ENCODE measurements at regions not wholly inside any gene's neighbourhood (a gene's known extent, or its start where the extent isn't known, plus 50 kb on each side); places are given as distances from the start of the nearest gene placed in this dataset.
"Not testable (repeated sequence)": the region's sequence is repeated elsewhere in the genome, so short reads cannot be mapped to it uniquely, and the experiment has no call there.

DNA sequence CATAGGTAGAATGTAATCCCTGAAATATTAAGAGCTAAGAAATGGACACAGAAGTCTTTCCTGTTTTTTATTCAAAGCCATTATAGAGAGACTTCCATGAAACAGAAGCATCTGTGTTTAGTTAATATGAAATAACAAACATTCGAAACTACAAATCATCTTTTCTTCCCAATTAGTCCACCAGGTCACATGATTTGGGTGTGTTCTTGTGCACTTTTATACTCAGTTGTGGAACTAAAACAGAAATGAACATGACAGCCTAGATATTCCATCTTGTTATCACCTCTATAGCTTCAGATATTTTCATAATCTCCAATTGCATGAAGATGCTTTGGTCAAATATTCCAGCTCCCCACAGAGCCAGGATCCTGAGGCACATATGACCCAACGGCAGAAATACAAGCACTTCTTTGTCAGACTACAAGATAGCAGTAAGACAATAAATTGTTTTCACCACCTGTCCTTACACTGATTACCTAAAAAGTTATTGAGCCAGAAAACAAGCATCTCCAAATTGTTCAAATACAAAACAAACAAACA lies 116.8 kb upstream of the BEND6 start:
- no peak for DNase-seq

DNA sequence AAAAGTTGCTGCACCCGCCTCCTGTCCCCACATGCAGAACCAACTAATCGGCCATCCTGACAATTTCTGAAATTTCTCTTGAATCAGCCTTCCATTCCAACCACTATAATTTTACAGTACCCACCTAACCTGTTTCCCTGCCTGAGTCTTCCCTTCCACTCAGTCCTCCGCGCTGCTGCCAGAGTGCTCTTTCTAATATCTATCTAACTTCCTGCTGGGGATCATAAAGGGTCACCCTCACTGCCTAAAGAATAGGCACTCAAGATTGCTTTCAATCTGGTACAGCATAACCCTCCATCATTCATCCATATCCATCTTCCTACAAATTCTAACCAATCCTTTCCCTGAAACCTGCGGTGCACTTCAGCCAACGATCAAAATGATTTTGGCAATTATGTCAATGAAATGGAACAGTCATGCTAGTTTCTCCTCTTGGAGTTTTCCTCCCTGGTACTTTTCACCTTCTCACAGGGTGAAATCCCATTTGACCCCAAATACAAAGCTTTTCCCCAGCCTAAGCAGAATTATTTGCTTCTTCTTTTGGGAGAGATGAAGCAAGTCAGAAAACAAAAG lies 117.5 kb upstream of the BEND6 start:
- DNase-seq, result peak in 1 of 2 experiments; percentile 43

DNA sequence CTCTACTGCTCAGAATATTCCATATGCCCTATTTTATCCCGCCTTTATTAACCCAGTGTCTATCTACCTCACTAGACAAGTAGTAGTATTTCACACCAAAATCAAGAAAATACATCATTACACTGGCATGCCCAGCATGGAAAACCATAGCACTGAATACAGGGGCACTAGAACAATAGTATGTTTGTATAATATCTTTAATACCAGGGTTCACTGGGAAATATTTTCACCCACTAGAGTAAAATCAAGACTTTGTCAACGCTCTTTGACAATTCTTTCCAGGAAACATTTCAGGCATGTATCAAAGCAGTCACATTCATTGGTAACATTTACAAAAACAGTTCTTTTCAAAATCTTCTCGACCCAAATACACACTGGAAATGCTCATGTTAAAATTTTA lies 119.3 kb upstream of the BEND6 start:
- DNase-seq, result no peak

DNA sequence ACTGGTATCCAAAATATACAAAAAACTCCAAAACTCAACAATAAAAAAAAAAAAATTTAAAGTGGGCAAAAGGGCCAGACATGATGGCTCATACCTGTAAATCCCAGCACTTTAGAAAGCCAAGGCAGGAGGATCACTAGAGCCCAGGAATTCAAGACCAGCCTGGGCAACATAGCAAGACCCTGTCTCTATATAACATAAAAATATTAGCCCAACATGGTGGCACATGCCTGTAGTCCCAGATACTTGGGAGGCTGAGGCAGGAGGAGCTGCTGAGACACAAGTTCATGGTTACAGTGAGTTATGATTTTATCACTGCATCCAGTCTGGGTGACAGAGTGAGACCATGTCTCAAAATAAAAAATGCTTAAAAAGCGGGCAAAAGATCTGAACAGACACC lies 121.0 kb upstream of the BEND6 start:
- DNase-seq, result no peak

DNA sequence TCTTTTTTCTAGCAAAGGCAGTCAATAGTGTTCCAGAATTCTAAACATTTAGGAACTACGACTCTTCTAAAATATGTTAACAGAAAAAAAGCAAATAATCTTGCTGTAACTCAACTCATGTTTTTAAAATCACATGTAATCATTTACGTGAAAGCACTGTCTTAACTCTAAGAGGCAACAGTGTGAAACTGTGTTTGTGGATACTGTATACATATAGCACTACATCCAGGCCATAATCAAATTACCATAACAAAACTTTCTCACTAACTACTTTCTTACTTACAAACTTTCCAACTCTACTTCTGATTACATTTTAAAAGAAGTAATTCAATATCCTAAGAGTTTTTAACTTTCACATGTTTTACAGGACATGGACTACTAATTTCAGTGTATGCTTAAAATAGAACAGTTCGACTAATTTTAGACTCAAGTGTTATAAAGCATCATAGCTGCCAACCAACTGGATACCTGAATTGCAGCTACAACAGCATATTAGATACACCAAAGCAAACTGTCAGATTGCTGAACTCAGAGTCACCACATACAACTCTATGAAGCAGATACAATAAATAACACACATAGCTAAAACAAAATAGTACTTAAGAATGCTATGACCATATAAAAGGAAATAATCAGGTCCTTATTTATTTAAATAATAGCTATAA lies 121.6 kb upstream of the BEND6 start:
- DNase-seq, result no peak

DNA sequence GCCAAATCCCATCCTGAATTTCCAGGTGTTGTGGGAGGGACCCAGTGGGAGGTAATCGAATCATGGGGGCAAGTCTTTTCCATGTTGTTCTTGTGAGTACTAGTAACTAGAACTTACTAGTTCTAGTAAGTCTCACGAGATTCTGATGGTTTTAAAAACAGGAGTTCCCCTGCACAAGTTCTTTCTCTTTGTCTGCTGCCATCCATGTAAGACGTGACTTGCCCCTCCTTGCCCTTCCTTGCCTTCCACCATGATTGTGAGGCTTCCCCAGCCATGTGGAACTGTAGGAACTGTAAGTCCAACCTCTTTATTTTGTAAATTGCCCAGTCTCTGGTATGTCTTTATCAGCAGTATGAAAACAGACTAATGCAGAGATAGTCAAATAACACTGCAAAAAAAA lies 122.7 kb upstream of the BEND6 start:
- DNase-seq, result no peak

DNA sequence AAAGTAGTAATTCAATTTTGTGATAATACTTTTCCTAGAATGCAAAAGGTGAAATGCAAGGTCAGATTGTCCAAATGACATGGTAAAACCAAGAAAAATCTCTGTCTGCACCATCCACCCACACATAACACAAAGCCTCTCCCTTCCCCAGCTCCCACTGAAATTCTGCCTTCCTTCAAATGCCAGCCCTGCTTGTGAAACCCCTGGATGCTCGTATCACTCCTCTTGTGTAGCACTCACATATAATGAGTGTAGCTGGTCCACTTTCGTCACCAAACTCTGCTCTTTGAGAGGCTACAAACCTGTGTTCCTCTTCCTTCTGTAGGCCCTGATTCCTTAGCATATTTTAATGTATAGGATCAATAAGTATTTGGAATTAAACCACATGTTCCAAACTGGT lies 123.6 kb upstream of the BEND6 start:
- DNase-seq, result no peak

DNA sequence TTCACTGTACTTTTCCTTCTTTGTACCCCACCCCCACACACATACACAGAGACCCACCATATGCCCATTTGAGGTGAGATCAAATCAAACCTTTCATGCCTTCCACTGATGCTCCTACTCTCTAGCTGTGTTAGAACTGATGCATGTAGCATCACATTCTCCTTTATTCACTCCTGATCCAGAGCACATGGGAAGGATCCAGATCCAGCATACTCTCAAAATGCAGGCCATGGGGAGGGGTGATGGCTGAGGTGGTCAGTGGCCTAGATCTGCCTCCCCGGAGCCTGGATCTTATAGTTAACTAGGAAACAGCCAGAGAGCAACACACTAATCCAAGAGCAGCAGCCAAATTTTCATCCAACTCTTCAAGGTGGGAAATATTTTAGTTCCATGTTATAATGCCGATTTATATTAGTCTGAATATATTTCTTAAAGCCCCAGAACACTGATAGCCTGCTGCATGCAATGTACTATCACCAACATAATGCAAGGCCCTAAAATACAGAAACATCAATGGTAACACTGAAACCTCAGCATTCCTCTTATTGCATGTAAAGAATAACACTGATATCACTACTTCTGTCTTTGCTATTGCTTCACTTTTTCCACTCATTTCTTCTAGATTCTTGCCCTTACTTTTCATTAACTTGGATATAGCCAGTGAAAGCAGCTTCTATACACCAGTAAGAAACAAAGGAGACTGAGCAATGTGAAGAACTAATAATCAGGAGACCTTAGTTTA lies 126.8 kb upstream of the BEND6 start:
- DNase-seq, result no peak

DNA sequence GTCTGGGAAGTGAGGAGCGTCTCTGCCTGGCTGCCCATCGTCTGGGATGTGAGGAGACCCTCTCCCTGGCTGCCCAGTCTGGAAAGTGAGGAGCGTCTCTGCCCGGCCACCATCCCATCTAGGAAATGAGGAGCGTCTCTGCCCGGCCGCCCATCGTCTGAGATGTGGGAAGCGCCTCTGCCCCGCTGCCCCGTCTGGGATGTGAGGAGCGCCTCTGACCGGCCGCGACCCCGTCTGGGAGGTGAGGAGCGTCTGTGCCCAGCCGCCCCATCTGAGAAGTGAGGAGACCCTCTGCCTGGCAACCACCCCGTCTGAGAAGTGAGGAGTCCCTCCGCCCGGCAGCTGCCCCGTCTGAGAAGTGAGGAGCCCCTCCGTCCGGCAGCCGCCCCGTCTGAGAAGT lies 130.5 kb upstream of the BEND6 start:
- DNase-seq, result not testable (repeated sequence)

DNA sequence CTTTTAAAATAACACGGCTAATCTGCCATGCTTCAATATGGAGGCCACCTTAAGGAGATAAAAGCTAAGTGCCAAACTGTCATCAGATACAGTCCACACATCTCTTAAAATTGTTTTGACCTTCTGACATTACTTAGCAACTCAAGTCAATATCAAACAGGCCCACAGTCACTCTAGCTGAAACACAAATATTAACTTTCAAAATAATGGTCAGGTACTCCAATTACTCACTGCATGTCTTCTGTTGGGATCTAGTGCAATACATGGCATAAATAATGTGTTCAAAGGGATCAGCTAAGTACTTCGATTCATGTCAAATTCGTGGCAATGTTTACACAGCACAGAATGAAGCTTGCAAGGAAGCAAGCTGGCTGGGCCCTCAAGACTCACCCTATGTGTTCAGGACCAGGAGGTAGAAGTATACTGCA lies 133.9 kb upstream of the BEND6 start:
- no peak for DNase-seq

DNA sequence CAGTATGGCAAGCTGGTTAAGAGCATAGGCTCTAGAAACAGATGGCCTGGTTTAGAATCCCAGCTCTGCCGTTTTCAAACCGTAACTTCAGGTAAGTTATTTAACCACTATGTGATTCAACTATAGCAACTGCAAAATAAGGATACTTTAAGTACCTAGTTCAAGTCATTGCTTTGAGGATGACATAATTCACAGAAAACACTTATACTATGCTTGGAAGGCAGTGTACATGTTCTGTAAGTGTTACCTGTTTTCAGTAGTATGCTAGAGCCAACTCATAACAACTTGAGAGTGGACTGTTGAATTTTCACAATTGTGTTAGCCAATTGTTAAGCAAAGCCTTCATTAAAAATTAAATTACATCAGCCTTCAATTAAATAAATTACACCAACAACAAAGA lies 134.8 kb upstream of the BEND6 start:
- DNase-seq, result no peak

DNA sequence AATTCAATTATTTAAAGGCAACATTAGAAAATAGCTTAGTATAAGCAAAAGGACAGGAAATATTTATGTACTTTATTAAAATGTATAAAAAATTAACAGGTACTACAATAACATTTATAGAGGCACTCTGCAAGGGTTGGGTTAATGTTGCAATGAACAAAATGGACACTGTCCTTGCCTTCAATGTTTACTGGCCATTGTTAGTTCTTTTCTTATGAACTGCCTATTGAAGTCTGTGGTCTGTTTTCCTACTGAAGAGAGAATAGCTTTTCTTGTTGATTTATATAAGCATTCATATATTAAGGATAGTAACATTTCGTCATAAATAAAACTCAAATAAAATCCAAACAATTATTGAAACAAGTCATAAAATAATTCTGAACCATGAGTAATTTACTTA lies 135.3 kb upstream of the BEND6 start:
- no peak for DNase-seq

DNA sequence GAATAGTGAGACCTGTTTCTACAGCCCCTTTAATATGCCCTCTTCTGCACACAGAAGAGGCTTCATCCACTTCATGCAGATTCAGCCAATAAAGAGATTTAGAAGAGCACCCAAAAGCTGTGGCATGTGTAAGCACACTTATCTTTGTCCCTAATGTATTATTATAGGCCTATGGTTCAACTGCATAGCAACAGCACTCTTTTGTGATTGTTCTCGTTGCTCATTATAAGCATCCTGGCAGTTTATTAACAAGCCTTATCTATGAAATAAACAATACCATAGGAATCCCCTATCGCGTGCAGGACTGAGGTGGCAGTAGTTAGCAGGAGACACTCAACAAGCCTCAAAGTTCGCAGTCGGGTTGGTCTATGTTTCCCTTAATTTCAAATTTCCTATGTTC lies 138.5 kb upstream of the BEND6 start:
- no peak for DNase-seq

DNA sequence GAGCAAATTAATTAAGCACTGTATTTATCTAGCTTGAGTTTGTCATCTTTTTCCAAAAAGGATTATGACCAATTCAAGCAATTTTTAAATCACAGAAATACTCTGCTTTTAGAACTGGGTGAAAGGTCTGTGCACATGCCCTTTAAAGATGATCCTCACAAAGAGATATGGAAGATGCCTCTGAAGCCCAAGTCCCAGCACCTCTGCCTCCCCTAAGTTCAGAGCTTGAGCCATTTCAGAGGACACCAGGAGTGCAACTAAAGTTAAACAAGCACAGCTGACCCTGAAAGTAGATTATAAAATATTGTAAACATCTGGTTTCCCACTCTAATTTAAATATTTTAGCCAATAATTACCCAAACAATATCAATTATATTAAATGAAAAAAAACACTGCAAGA lies 139.5 kb upstream of the BEND6 start:
- no peak for DNase-seq

DNA sequence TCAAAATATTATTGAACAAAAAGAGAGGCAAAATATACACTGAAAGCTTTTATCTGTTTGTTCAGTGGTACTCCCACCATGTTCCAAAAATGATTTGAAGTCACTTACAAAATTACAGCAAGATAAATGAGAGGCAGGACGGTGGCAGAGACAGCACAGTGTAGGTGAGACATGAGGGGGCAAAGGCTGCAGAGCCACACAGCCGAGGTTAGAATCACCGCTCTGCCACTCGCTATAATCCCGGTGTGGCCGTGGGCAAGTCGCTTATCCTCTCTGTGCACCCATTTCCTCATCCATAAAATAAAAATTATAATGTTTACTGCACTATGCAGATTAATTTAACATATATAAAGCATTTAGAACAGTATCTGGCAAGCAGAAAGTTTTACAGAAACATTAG lies 140.1 kb upstream of the BEND6 start:
- DNase-seq, result no peak

DNA sequence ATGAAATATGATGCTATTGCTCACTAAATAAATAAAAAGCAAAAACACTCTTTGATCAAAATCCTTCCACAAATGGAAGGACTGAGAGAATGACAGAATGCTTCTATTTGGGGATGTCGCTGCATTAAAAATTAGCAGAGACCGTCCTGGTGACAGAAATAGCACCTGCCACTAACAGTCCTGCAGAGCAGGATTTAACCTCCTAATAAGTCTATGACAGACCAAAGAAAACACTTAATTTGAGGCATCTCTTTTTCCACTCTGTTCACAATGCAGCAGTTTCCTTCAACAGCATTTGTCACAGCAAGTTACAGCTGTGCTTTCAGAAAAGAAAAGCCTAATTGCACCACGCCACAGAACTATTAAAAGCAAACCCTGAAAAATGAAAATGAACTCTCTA lies 140.6 kb upstream of the BEND6 start:
- DNase-seq, result no peak

DNA sequence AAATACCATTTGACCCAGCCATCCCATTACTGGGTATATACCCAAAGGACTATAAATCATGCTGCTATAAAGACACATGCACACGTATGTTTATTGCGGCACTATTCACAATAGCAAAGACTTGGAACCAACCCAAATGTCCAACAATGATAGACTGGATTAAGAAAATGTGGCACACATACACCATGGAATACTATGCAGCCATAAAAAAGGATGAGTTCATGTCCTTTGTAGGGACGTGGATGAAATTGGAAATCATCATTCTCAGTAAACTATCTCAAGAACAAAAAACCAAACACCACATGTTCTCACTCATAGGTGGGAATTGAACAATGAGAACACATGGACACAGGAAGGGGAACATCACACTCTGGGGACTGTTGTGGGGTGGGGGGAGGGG lies 142.1 kb upstream of the BEND6 start:
- not testable (repeated sequence) for DNase-seq

DNA sequence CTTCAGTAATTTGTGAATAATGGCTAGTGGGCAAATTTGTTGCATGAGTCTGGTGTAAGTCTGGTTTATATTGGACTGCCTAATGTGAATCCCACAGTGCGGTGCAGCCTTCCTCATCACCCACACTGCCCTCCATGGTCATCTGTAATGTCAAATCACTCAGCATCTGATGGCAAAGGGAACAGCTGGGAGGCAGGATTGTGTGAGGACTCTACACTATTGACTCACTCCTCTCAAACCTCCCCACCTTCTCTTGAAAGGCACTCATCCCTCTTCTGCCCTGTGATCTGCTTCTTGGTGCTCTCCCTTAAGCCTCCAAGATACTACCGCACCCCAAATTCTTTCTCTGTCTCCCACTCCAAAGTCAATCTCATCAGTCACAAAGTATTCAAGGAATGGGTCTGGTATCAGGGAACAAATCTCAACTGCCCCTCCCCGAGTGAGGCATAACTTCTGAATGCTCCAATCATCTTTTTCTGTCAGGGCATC lies 146.0 kb upstream of the BEND6 start:
- DNase-seq, result no peak

DNA sequence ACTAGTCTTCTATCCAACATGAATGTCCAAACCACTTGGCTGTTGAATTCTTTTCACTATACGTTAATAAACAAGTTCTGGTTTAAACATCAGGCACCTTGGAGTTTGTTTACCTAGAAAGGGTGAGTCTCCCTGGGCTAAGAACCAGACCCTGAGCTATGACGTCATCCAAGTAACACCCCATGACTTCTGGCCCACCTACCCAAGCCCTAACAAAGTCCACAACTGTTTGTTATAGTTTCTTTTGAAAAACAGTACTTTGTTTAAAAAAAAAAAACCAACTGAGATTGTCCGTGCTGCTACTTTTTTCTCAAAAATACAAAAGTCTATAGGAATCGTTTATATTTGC lies 146.9 kb upstream of the BEND6 start:
- DNase-seq, result no peak

DNA sequence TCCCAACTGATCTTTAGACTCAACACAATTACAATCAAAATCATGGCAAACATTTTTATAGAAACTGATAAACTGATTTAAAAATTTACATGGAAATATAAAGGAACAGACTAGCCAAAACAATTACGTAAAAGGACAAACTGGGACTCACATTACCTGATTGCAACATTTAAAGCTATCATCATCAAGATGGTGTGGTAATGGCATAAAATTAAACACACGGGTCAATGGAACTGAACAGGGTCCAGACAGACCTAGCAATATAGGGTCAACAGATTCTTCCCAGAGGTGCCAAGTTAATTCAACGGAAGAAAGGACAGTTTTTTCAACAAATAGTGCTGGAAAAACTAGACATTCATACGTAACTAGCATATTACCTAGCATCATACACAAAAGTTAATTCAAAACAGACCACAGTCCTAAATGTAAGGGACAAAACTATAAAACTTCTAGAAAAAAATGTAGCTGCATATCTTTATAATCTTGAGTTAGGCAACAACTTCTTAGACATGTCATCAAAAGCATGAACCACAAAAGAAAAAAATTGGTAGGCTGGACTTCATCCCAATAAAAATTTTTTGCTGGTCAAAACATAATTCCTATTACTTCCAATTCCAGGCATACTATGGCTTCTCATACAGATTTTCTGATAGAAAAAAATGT lies 147.4 kb upstream of the BEND6 start:
- no peak for DNase-seq

DNA sequence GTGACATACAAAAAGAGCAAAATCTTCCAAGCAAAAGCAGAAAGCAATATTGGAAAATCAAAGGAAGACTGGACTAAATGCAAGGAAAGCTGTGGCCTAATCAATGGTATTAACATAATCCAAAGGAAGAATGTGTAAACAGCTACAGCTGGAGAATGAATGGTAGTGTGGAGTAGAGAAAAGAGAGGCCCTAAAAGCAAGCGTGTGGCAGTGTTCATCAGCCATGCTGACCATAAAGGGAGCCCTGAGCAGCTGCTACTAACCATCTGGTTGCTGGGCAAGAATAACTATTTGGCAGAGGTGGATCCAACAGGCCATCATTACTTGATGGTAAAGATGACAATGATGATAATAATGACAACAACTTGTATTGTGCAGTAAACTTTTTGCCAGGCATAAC lies 148.5 kb upstream of the BEND6 start:
- no peak for DNase-seq

DNA sequence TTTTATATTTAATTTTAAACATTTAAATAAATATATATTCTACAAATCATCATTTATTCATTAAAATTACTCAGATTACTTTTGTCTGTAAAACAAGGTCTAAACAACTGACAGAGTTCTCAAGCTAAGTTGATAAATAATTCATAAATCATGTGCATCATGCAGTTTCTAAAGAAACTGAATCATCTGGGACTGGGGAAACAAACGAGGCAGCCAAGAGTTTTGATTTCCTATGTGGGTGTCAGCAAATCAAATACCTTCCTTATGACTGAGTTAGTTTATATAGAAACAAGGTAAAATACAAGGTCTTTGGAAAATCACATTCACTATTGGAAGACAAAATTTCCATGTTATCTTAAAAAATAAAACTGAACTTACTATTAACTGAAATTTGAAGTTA lies 149.9 kb upstream of the BEND6 start:
- DNase-seq, result no peak

DNA sequence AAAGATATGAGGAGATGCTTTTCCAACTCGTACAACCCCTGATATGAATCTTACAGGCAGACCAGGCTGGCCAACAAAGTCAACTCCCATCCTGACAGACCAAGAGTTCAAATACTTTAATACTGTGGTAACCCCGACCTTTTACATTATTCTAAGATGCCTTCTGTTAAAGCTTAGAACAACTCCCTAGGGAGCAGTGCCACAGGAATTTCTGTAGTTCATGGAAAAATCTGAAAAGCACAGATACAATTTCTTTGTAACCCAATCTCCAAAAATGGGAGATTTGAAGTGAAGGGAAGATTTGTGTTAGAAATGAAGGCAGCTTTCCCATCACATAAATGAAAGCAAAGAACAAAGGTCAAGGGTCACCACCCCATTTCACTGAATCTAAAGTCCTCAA lies 151.3 kb upstream of the BEND6 start:
- no peak for DNase-seq

DNA sequence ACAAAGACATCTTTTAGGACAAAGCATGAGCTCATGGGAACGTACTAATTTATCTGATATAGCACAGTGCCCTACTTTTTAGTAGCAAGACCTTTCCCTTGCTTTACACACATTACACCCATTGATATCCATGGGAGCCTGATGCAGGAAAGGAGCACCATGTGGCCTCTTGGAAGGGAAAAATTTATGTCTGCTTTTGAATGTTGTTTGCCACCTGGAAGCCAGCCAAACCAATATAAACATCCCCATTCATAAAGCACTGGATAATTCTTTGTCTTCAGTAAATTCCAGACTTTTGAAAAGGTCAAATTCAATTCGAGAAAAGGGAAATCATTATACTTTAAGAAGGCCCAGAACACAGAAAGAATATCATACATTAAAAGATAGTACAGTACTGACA lies 152.3 kb upstream of the BEND6 start:
- peak in 1 of 2 experiments; percentile 19 for DNase-seq

Measured in NCI-H187 (cell line).